Astrocyte of the spinal cord (primary cell): ENCODE measurements at regions not wholly inside any gene's neighbourhood (a gene's known extent, or its start where the extent isn't known, plus 50 kb on each side); places are given as distances from the start of the nearest gene placed in this dataset.

ENCODE experiments used
- DNase-seq: peaks from one replicate; pipeline ENCODE4 v3.0.0; 2011; ENCODE audit warnings: low read depth, low spot score
- H3K4me3 ChIP-seq: 2 replicates; pipeline ENCODE4 v1.5.1; 2011; ENCODE audit warnings: low read depth, mild to moderate bottlenecking, low read length, moderate library complexity
- in situ Hi-C: cut with HindIII; loops from 2 replicates; pipeline ENCODE4 v1.10.0; 2017; ENCODE audit warnings: low sequenced_read_pairs
- TF ChIP-seq, protein P1 (sequence below): IDR thresholded peaks from 2 replicates; pipeline ENCODE4 v1.5.1; 2012; ENCODE audit warnings: low read depth, mild to moderate bottlenecking, low read length, inconsistent platforms

DNA sequence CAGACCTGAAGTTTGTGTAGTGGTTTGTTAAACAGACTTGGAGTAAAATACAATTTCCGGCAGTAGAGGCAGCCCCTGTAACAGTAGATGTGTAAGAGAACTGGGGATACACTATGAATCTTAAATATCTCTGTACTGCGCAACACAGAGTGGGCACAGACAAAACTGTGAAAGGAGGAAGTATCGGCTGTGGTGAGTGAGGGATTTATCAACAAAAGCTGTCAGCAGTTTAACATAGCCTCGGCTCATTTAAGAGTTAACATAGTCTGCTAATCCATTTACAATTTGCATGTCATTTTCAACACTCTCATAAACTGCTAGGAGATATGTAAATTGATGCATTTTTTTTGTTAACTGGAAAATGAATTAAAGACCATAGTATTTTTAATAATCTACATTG is 225.2 kb downstream of the ZWINT start:
- in situ Hi-C loops = no loop called here
- DNase-seq = no peak
- TF ChIP-seq, protein P1, sequence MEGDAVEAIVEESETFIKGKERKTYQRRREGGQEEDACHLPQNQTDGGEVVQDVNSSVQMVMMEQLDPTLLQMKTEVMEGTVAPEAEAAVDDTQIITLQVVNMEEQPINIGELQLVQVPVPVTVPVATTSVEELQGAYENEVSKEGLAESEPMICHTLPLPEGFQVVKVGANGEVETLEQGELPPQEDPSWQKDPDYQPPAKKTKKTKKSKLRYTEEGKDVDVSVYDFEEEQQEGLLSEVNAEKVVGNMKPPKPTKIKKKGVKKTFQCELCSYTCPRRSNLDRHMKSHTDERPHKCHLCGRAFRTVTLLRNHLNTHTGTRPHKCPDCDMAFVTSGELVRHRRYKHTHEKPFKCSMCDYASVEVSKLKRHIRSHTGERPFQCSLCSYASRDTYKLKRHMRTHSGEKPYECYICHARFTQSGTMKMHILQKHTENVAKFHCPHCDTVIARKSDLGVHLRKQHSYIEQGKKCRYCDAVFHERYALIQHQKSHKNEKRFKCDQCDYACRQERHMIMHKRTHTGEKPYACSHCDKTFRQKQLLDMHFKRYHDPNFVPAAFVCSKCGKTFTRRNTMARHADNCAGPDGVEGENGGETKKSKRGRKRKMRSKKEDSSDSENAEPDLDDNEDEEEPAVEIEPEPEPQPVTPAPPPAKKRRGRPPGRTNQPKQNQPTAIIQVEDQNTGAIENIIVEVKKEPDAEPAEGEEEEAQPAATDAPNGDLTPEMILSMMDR = no peak
- H3K4me3 ChIP-seq = no peak overlapping the region

DNA sequence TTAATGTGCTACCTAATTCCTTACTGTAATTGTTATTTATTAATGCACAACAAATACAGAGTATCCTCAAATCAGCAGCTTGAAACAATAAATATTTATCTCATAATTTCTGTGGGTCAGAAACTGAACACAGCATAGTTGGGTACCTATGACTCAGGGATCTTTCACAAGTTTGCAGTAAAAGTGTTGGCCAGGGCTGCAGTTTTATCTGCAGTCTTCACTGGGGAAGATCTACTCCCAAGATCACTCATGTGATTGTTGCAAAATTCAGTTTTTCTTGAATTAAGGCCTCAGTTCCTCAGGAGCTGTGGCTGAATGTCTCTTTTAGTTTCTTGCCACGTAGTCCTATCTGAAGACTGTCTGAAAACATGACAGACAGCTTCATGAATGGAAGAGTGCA is 237.8 kb downstream of the ZWINT start:
- in situ Hi-C loops = no loop called here
- TF ChIP-seq, protein P1 = no peak
- DNase-seq = no peak
- H3K4me3 ChIP-seq = no peak overlapping the region

DNA sequence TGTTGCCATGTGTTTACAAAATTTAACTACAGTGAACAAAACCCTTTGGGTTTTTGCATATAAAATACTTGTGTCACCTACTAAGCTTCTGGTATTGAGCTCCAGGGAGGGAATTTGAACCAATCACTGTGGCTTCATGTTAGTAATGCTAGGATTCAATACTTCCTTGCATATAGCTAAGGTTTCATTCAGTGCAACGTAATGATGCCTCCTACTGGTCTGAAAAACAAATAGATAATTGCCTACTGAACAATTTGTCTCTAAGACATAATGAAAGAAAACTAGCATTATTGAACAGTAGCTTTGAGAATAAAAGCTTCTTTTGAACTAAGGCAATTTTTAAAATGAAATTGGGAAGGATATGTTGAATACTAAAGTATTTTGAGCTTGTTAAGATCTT is 244.4 kb downstream of the ZWINT start:
- no peak overlapping the region for H3K4me3 ChIP-seq
- TF ChIP-seq, protein P1 = no peak
- no peak for DNase-seq
- in situ Hi-C loops = no loop called here

DNA sequence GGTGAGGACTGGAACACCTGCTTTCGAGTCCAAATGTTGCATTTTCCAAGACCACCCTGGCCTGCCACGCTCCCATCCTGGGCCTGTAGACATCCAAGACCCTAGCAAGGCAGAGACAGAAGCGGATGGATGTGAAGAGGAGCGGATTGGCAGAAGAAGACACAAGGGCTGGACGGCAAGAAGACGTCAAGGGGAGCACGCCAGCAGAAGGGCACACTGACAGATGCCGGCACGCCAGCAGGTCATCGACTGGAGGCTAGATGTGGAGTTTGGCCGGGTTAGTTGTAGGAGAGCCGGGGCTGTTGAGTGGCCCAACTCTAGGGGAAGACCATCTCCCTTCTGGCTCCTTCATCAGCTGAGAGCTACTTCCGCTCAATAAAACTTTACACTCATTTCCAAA is 251.6 kb downstream of the ZWINT start:
- TF ChIP-seq, protein P1 = no peak
- H3K4me3 ChIP-seq = no peak overlapping the region
- in situ Hi-C loops = no loop called here
- no peak for DNase-seq

DNA sequence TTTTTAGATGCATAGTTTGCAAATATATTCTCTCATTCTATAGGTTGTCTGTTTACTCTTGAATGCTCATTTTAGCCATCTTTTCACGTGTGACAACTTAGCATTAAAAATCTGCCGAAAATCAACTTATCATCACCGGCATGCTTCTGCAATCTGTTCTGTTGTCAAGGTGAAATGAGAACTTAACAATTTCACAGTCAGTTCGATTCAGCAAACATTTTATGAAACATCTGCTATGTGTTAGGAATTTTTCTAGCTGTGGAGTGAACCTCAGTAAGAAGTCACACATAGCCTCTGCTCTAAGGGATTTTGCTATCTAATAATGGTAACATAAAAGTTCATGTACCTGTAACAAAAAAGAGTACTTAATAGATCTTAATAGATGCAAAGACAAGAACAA is 256.1 kb downstream of the ZWINT start:
- in situ Hi-C loops = no loop called here
- TF ChIP-seq, protein P1 = no peak
- no peak overlapping the region for H3K4me3 ChIP-seq
- DNase-seq = no peak

DNA sequence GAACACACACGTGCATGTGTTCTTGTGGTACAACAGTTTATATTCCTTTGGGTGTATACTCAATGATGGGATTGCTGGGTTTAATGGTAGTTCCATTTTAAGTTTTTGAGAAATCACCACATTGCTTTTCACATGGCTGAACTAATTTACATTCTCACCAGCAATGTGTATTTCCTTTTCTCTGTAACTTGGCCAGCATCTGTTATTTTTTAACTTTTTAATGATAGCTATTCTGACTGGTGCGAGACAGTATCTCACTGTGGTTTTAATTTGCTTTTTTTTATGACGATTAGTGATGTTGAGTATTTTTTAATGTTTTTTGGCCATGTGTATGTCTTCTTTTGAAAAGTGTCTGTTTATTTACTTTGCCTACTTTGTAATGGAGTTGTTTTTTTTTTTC is 256.6 kb downstream of the ZWINT start:
- TF ChIP-seq, protein P1 = no peak
- no peak for DNase-seq
- in situ Hi-C loops = no loop called here
- H3K4me3 ChIP-seq = no peak overlapping the region

DNA sequence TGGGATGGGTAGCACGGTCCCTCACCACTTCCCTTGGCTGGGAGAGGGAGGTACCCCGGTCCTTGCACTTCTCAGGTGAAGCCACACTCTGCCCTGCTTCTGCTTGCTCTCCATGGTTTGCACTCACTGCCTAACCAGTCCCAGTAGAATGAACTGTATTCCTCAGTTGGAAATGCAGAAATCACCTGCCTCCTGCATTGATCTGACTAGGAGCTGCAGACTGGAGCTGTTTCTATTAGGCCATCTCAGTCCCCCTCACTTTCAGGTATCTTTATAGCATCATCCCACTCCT is 264.9 kb downstream of the ZWINT start:
- no peak for DNase-seq
- H3K4me3 ChIP-seq = no peak overlapping the region
- in situ Hi-C loops = no loop called here

More for the DNA sequence above, 264.9 kb downstream of the ZWINT start:
- TF ChIP-seq, protein P1 = no peak
